HCEC 1CT (cell line): ENCODE measurements at regions not wholly inside any gene's neighbourhood (a gene's known extent, or its start where the extent isn't known, plus 50 kb on each side); places are given as distances from the start of the nearest gene placed in this dataset.

ENCODE experiments used
- DNase-seq: peaks from one replicate; pipeline ENCODE4 v3.0.0-alpha.2; 2017

GRCh38 chr4:145231906-145232700, 51.7 kb upstream of the OTUD4 start:
- DNase-seq, result peak; percentile 47

GRCh38 chr4:145230726-145231125, 50.3 kb upstream of the OTUD4 start:
- DNase-seq, result peak; percentile 54
